NCI-H1694 (cell line): ENCODE measurements at regions not wholly inside any gene's neighbourhood (a gene's known extent, or its start where the extent isn't known, plus 50 kb on each side); places are given as distances from the start of the nearest gene placed in this dataset.
"Not testable (repeated sequence)": the region's sequence is repeated elsewhere in the genome, so short reads cannot be mapped to it uniquely, and the experiment has no call there.

Experiments used
- DNase-seq: peaks from one replicate; lab custom pipeline; 2025; lab: John Stamatoyannopoulos, UW

DNA sequence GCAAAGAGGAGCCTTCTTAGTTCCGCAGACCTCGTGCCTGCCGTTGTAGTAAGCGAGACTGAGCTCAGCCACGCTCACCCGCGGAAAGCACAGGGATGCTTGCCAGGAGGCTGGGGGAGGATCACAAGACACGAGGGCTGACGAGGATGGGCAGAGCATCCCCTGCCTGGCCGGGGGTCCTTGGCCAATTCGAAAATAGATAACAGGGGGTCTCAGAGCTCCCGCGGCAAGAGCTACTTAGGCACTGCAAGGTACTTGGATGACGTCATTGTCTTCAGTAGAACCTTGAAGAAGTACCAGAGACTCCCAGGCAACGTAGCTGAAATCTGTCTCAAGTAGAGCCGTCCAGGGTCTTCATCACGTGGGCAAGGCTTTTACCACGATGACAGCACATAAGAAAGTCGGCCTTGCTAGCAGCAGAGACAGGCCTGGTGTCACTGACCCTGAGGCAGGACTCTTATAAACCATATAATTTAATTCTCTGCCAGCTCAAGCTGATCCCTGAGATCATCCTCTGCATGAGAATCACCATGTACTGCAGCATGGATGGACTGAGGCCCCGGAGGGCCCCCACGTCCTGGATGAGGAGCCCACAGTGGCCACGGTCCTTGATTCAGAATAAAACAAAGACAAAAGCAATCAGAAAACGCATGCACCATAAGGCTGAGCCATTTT is 81.9 kb downstream of the TMEM18 start:
- no peak for DNase-seq

- DNase-seq = no peak
Observed at GRCh38 chr2:594297-594949, 82.8 kb downstream of the TMEM18 start.

- no peak for DNase-seq
Observed at GRCh38 chr2:593356-594026, 83.7 kb downstream of the TMEM18 start.

DNA sequence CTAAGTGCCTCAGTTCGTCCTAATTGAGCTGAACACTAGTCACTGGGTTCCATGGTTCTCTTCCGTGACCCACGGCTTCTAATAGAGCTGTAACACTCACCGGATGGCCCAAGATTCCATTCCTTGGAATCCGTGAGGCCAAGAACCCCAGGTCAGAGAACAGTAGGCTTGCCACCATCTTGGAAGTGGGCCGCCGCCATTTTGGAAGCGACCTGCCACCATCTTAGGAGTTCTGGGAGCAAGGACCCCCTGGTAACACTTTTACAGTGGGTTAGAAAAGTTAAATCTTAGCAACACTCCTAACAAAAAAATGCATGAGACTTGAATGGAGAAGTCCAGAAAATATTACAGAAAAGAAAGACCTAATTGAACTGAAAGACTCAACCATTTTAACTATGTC is 84.5 kb downstream of the TMEM18 start:
- DNase-seq = no peak

- DNase-seq = no peak
Observed at GRCh38 chr2:590214-591175, 86.7 kb downstream of the TMEM18 start.

- no peak for DNase-seq
Observed at GRCh38 chr2:589281-590130, 87.7 kb downstream of the TMEM18 start.

DNA sequence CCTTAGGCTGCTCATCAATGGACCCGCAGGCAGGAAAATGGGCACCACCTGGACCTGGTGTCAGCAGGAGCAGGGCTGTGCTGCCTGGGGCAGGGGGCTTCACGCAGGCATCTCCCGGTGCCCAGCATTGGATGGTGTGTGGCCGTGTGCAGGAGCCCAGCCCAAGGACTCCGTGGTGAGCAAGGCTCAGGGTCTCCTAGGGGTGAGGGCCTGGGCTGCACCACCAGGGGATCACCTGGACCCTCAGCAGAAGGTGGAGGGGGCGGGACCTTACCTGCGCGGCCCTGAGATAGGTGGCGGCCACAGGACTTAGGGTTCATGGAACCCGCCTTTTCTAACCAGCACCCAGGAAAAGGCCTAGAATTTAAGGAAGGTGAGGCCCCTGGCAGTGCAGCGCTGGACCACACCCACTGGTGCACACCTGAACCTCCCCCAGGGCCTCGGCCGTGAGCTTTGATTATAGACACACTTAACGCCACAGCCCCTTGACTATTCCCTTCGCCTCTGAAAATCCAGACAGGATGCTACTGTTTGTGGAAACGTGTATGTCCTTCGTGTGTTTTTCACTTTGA is 89.0 kb downstream of the TMEM18 start:
- DNase-seq = no peak

DNA sequence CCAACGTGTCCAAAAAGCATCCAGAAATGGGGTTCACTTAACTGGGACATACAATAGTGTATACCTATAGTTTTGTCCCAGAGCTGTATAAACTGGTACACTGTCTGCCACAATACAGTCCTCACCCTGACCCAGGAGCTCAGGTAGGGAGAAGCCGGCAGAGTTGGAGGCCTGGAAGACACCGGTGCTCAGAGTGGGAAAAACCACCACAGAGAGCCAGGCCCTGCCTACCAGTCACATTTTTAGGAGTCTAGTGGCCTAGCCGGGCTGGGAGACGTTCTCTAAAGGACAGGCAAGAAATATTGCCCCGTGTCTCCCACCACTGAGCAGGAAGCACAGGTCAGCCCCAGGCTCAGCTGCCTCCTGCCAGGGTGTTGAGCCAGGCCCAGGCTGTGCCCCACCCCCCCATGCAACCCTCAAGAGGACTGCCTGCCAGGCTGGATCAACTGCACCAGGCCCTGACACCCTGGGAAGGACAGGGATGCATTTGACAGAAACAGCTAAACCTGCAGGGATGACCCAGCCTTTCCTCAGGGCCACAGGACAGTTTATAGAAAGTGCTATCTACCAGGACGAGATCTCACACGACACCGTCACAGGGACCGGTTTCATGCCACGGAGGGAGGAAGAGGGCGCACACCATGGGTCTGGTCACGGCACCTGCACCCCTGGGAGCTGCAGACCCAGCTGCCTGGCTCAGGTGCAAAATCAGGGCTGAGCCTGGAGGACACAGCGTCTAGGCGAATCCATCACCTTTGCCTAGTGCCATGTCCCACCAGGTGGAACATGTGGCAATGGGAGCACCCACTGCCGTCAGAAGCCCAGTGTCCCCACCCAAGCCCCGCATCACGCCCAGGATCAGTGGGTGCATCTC is 89.9 kb downstream of the TMEM18 start:
- DNase-seq = no peak

- no peak for DNase-seq
Observed at GRCh38 chr2:586641-587076, 90.5 kb downstream of the TMEM18 start.

GRCh38 chr2:584863-585823 is 92.1 kb downstream of the TMEM18 start:
- no peak for DNase-seq

GRCh38 chr2:583666-584065 is 93.5 kb downstream of the TMEM18 start:
- no peak for DNase-seq

DNA sequence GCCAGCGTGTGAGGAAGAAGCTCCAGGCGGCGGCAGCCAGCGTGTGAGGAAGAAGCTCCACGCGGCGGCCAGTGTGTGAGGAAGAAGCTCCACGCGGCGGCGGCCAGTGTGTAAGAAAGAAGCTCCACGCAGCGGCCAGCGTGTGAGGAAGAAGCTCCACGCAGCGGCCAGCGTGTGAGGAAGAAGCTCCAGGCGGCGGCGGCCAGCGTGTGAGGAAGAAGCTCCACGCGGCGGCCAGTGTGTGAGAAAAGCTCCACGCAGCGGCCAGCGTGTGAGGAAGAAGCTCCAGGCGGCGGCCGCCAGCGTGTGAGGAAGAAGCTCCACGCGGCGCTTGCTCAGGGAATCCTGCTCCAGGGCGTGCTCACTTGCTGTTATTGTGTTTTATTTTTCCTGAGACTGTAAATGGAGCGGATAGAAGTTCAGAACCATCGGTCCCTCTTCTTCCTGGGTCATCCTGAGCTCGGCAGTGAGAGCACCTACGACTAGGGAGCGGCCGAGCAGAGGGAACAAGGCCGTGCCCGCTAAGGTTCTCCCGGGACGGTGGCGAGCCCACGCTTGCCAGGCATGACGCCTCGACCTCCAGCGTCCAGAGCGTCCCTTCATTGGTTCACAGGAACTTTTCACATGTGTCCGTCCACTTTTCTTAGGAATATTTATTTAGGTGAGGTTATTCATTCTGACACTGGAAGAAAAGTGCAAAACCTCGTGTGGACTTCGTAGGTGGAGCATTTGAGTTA is 94.2 kb downstream of the TMEM18 start:
- DNase-seq = no peak

- not testable (repeated sequence) for DNase-seq
Observed at GRCh38 chr2:582289-582688, 94.9 kb downstream of the TMEM18 start.

- no peak for DNase-seq
Observed at GRCh38 chr2:579961-580360, 97.2 kb downstream of the TMEM18 start.

GRCh38 chr2:579351-579886 is 97.8 kb downstream of the TMEM18 start:
- DNase-seq = no peak

DNA sequence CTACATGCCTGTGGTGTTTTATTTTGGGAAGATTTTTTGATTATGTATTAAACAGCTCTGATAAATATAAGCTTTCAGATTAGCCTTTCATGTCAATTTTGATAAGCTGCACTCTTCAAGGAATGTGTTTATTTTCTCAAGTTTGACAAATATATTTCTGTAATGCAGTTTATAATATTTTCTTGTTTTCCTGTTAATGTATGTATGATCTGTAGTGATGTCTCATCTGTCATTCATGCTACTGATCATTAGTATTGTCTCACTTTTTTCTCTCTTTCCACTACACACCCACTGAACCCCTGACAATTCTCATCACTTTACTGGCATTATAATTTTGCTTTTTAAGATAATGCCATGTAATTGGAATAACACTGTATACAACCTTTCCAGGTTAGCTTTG is 100.9 kb downstream of the TMEM18 start:
- no peak for DNase-seq

DNA sequence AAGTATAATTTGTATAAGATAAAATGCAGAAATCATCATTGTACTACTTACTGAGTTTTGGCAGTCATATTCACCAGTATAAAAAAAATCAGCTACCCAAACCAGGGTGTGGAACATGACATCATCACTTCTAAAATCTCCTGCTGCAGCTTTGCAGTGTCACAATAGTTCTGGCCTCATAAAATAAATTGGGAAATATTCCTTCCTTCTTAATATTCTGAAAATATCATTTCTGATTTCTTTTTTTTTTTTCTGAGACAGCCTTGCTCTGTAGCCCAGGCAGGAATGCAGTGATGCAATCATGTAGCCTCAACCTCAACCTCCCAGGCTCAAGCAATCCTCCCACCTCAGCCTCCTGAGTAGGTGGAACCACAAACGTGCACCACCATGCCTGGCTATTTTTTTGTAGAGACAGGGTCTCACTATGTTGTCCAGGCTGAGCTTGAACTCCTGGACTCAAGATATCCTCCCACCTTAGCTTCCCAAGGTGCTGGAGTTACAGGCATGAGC is 101.4 kb downstream of the TMEM18 start:
- DNase-seq = no peak
